Loucy (cell line): ENCODE measurements at regions not wholly inside any gene's neighbourhood (a gene's known extent, or its start where the extent isn't known, plus 50 kb on each side); places are given as distances from the start of the nearest gene placed in this dataset.

ENCODE experiments used
- CTCF ChIP-seq: fragments of 200-600 bp; sonication (generic); conservative IDR thresholded peaks from 2 replicates; pipeline ENCODE4 v1.5.1; 2014; ENCODE audit warnings: mild to moderate bottlenecking, antibody characterized with exemption, low read length
- EZH2phosphoT487 ChIP-seq: fragments of 200-600 bp; IDR thresholded peaks from 2 replicates; pipeline ENCODE4 v1.6.1; 2018; ENCODE audit warnings: antibody characterized with exemption, mild to moderate bottlenecking, moderate library complexity, borderline replicate concordance

- TF ChIP-seq CTCF = no peak
- TF ChIP-seq EZH2phosphoT487 = no peak
Measured at GRCh38 chr3:72297481-72297880, 512.5 kb upstream of the PROK2 start.
